G401 (cell line): ENCODE measurements at regions not wholly inside any gene's neighbourhood (a gene's known extent, or its start where the extent isn't known, plus 50 kb on each side); places are given as distances from the start of the nearest gene placed in this dataset.
A peak's percentile ranks its signal among the peaks of the same experiment; 100 is the strongest.
"Not testable (repeated sequence)": the region's sequence is repeated elsewhere in the genome, so short reads cannot be mapped to it uniquely, and the experiment has no call there.

Source experiments
- DNase-seq: peaks from one replicate; pipeline ENCODE4 v3.0.0-alpha.2; 2015; ENCODE audit warnings: low spot score
- in situ Hi-C: cut with HindIII; loops from 2 replicates; pipeline ENCODE4 v1.10.0; 2016; ENCODE audit warnings: low sequenced_read_pairs, mixed read lengths

GRCh38 chr2:172249334-172249733, 146.6 kb upstream of the DLX2 start:
- DNase-seq, result no peak
- in situ Hi-C loops, result no loop called here

- DNase-seq, result no peak
- in situ Hi-C loops, result no loop called here
Measured at GRCh38 chr2:172249986-172250385, 147.3 kb upstream of the DLX2 start.

GRCh38 chr2:172251231-172251630, 148.5 kb upstream of the DLX2 start:
- no peak for DNase-seq
- in situ Hi-C loops, result no loop called here

- in situ Hi-C loops, result no loop called here
- DNase-seq, result no peak
Measured at GRCh38 chr2:172252154-172252553, 149.5 kb upstream of the DLX2 start.

GRCh38 chr2:172253190-172254052, 150.7 kb upstream of the DLX2 start:
- DNase-seq, result no peak
- in situ Hi-C loops, result no loop called here

GRCh38 chr2:172256886-172257285, 154.2 kb upstream of the DLX2 start:
- DNase-seq, result peak; percentile 85
- in situ Hi-C loops, result no loop called here

GRCh38 chr2:172259827-172260226, 157.1 kb upstream of the DLX2 start:
- DNase-seq, result no peak
- in situ Hi-C loops, result no loop called here

GRCh38 chr2:172260336-172260735, 157.6 kb upstream of the DLX2 start:
- no peak for DNase-seq
- in situ Hi-C loops, result no loop called here

- in situ Hi-C loops, result no loop called here
- DNase-seq, result no peak
Measured at GRCh38 chr2:172261292-172261691, 158.6 kb upstream of the DLX2 start.

GRCh38 chr2:172262486-172262885, 159.8 kb upstream of the DLX2 start:
- in situ Hi-C loops, result no loop called here
- DNase-seq, result no peak

- in situ Hi-C loops, DNase-seq: not testable (repeated sequence)
Measured at GRCh38 chr2:172264820-172265219, 162.1 kb upstream of the DLX2 start.

- DNase-seq, in situ Hi-C loops: not testable (repeated sequence)
Measured at GRCh38 chr2:172269507-172270244, 157.7 kb upstream of the ITGA6 start.

- no peak for DNase-seq
- in situ Hi-C loops, result no loop called here
Measured at GRCh38 chr2:172270278-172271079, 156.9 kb upstream of the ITGA6 start.

- in situ Hi-C loops, result no loop called here
- DNase-seq, result no peak
Measured at GRCh38 chr2:172273910-172274571, 153.3 kb upstream of the ITGA6 start.

- in situ Hi-C loops, result no loop called here
- no peak for DNase-seq
Measured at GRCh38 chr2:172275239-172275638, 152.1 kb upstream of the ITGA6 start.

GRCh38 chr2:172276961-172277360, 150.4 kb upstream of the ITGA6 start:
- in situ Hi-C loops, result no loop called here
- no peak for DNase-seq

- in situ Hi-C loops, result no loop called here
- DNase-seq, result no peak
Measured at GRCh38 chr2:172278667-172279066, 148.7 kb upstream of the ITGA6 start.

GRCh38 chr2:172279214-172279613, 148.2 kb upstream of the ITGA6 start:
- no peak for DNase-seq
- in situ Hi-C loops, result no loop called here

- DNase-seq, result no peak
- in situ Hi-C loops, result no loop called here
Measured at GRCh38 chr2:172279813-172280212, 147.6 kb upstream of the ITGA6 start.
